ENCODE measurements at regions not wholly inside any gene's neighbourhood (a gene's known extent, or its start where the extent isn't known, plus 50 kb on each side); places are given as distances from the start of the nearest gene placed in this dataset.

- in situ Hi-C loops (cut with MboI; ENCODE audit: low pct_unique_long_range_greater_than_20kb in 2 of 9, low sequenced_read_pairs in 9 of 9, unreplicated experiment in 9 of 9) = loop anchor here in 1 of 9 experiments (25.0 kb wide), 1 partner anchor 188 kb away; no protein-coding TSS in a partner anchor
- no peak for ATAC-seq (replicated peaks in 6 of 8)
- H3K4me1 ChIP-seq (replicated peaks in 1 of 2) = no peaks in the 10 kb centered on the region
- H3K27ac ChIP-seq = no peak overlapping the region
- no peak overlapping the region for H3K4me3 ChIP-seq
- 77 to 100% (median 88%) methylated on average over 1 to 5 of the region's 5 CpGs; no CpG with 5 or more reads in 3 of the 10 experiments for WGBS, 10 experiments
Measured at GRCh38 chr2:207274530-207275189, 108.9 kb upstream of the KLF7 start.

GRCh38 chr2:207275779-207276178 is 110.0 kb upstream of the KLF7 start:
- WGBS, 10 experiments = 82 to 95% (median 89%) methylated on average over 1 to 2 of the region's 2 CpGs; no CpG with 5 or more reads in 3 of the 10 experiments
- H3K4me1 ChIP-seq (replicated peaks in 1 of 2) = no peaks in the 10 kb centered on the region
- H3K27ac ChIP-seq = no peak overlapping the region
- H3K4me3 ChIP-seq = no peak overlapping the region
- in situ Hi-C loops (cut with MboI; ENCODE audit: low pct_unique_long_range_greater_than_20kb in 2 of 9, low sequenced_read_pairs in 9 of 9, unreplicated experiment in 9 of 9) = no loop called here
- no peak for ATAC-seq (replicated peaks in 6 of 8)

GRCh38 chr2:207276248-207276647 is 110.5 kb upstream of the KLF7 start:
- ATAC-seq (replicated peaks in 6 of 8) = no peak
- in situ Hi-C loops (cut with MboI; ENCODE audit: low pct_unique_long_range_greater_than_20kb in 2 of 9, low sequenced_read_pairs in 9 of 9, unreplicated experiment in 9 of 9) = no loop called here
- Histone ChIP-seq H3K4me3 (no peak overlapping the region), H3K27ac (no peak overlapping the region), H3K4me1 (replicated peaks in 1 of 2) (no peaks in the 10 kb centered on the region)

GRCh38 chr2:207276858-207277257 is 111.1 kb upstream of the KLF7 start:
- no peak for ATAC-seq (replicated peaks in 6 of 8)
- Histone ChIP-seq H3K4me3 (no peak overlapping the region), H3K4me1 (replicated peaks in 1 of 2) (no peaks in the 10 kb centered on the region), H3K27ac (no peak overlapping the region)
- in situ Hi-C loops (cut with MboI; ENCODE audit: low pct_unique_long_range_greater_than_20kb in 2 of 9, low sequenced_read_pairs in 9 of 9, unreplicated experiment in 9 of 9) = no loop called here
- 70 to 100% (median 88%) methylated on average over 1 to 3 of the region's 3 CpGs; no CpG with 5 or more reads in 3 of the 10 experiments for WGBS, 10 experiments

- no peak for ATAC-seq (replicated peaks in 6 of 8)
- in situ Hi-C loops (cut with MboI; ENCODE audit: low pct_unique_long_range_greater_than_20kb in 2 of 9, low sequenced_read_pairs in 9 of 9, unreplicated experiment in 9 of 9) = no loop called here
- Histone ChIP-seq H3K4me1 (replicated peaks in 1 of 2) (peaks cover 6 to 12% of the 10 kb centered on the region in 2 donors), H3K27ac (no peak overlapping the region), H3K4me3 (no peak overlapping the region)
- 83 to 100% (median 93%) methylated on average over 1 to 2 of the region's 2 CpGs; no CpG with 5 or more reads in 4 of the 10 experiments for WGBS, 10 experiments
Measured at GRCh38 chr2:207279520-207279919, 113.8 kb upstream of the KLF7 start.

- in situ Hi-C loops (cut with MboI; ENCODE audit: low pct_unique_long_range_greater_than_20kb in 2 of 9, low sequenced_read_pairs in 9 of 9, unreplicated experiment in 9 of 9) = no loop called here
- WGBS, 10 experiments = 25 to 96% (median 82%) methylated on average over 2 to 6 of the region's 6 CpGs
- no peak overlapping the region for H3K4me3 ChIP-seq
- H3K27ac ChIP-seq = no peak overlapping the region
- ATAC-seq (replicated peaks in 6 of 8) = no peak
- peaks cover 16 to 26% of the 10 kb centered on the region in 2 donors for H3K4me1 ChIP-seq (replicated peaks in 1 of 2)
Measured at GRCh38 chr2:207281436-207281835, 115.7 kb upstream of the KLF7 start.

- Histone ChIP-seq H3K4me3 (no peak overlapping the region), H3K4me1 (replicated peaks in 1 of 2) (peaks cover 16 to 26% of the 10 kb centered on the region in 2 donors), H3K27ac (no peak overlapping the region)
- ATAC-seq (replicated peaks in 6 of 8) = peak in 3 of 8 experiments; percentile 30 to 81 (median 76)
- in situ Hi-C loops (cut with MboI; ENCODE audit: low pct_unique_long_range_greater_than_20kb in 2 of 9, low sequenced_read_pairs in 9 of 9, unreplicated experiment in 9 of 9) = no loop called here
Measured at GRCh38 chr2:207282916-207283315, 117.2 kb upstream of the KLF7 start.

GRCh38 chr2:207283356-207283755 is 117.6 kb upstream of the KLF7 start:
- H3K4me1 ChIP-seq (replicated peaks in 1 of 2) = peaks cover 16 to 26% of the 10 kb centered on the region in 2 donors
- in situ Hi-C loops (cut with MboI; ENCODE audit: low pct_unique_long_range_greater_than_20kb in 2 of 9, low sequenced_read_pairs in 9 of 9, unreplicated experiment in 9 of 9) = no loop called here
- no peak overlapping the region for H3K4me3 ChIP-seq
- no peak overlapping the region for H3K27ac ChIP-seq
- ATAC-seq (replicated peaks in 6 of 8) = peak in 6 of 8 experiments; percentile 29 to 71 (median 44)
- WGBS, 10 experiments = 40 to 100% (median 88%) methylated on average over 1 of the region's 1 CpG; no CpG with 5 or more reads in 5 of the 10 experiments

GRCh38 chr2:207284556-207285472 is 119.1 kb upstream of the KLF7 start:
- Histone ChIP-seq H3K4me1 (replicated peaks in 1 of 2) (peaks cover 16 to 26% of the 10 kb centered on the region in 2 donors), H3K27ac (peak overlapping the region in 1 of 2 donors; percentile 36), H3K4me3 (no peak overlapping the region)
- ATAC-seq (replicated peaks in 6 of 8) = peak in 3 of 8 experiments; percentile 3 to 27 (median 21)
- in situ Hi-C loops (cut with MboI; ENCODE audit: low pct_unique_long_range_greater_than_20kb in 2 of 9, low sequenced_read_pairs in 9 of 9, unreplicated experiment in 9 of 9) = no loop called here
- 0 to 100% (median 68%) methylated on average over 1 to 5 of the region's 5 CpGs for WGBS, 10 experiments

GRCh38 chr2:207285473-207285815 is 119.7 kb upstream of the KLF7 start:
- Histone ChIP-seq H3K4me3 (no peak overlapping the region), H3K27ac (no peak overlapping the region), H3K4me1 (replicated peaks in 1 of 2) (peaks cover 16 to 26% of the 10 kb centered on the region in 2 donors)
- ATAC-seq (replicated peaks in 6 of 8) = peak in 5 of 8 experiments; percentile 19 to 87 (median 71)
- WGBS, 10 experiments = 33 to 100% (median 61%) methylated on average over 1 to 3 of the region's 3 CpGs; no CpG with 5 or more reads in 1 of the 10 experiments
- in situ Hi-C loops (cut with MboI; ENCODE audit: low pct_unique_long_range_greater_than_20kb in 2 of 9, low sequenced_read_pairs in 9 of 9, unreplicated experiment in 9 of 9) = no loop called here

- Histone ChIP-seq H3K4me1 (replicated peaks in 1 of 2) (peaks cover 16 to 26% of the 10 kb centered on the region in 2 donors), H3K4me3 (no peak overlapping the region), H3K27ac (no peak overlapping the region)
- no peak for ATAC-seq (replicated peaks in 6 of 8)
- 14 to 100% (median 80%) methylated on average over 1 to 2 of the region's 2 CpGs; no CpG with 5 or more reads in 3 of the 10 experiments for WGBS, 10 experiments
- in situ Hi-C loops (cut with MboI; ENCODE audit: low pct_unique_long_range_greater_than_20kb in 2 of 9, low sequenced_read_pairs in 9 of 9, unreplicated experiment in 9 of 9) = no loop called here
Measured at GRCh38 chr2:207286106-207286505, 120.4 kb upstream of the KLF7 start.

- Histone ChIP-seq H3K4me3 (no peak overlapping the region), H3K27ac (no peak overlapping the region), H3K4me1 (replicated peaks in 1 of 2) (peaks cover 16 to 22% of the 10 kb centered on the region in 2 donors)
- in situ Hi-C loops (cut with MboI; ENCODE audit: low pct_unique_long_range_greater_than_20kb in 2 of 9, low sequenced_read_pairs in 9 of 9, unreplicated experiment in 9 of 9) = no loop called here
- ATAC-seq (replicated peaks in 6 of 8) = peak in 1 of 8 experiments; percentile 68
- WGBS, 10 experiments = 0 to 94% (median 54%) methylated on average over 1 to 4 of the region's 4 CpGs; no CpG with 5 or more reads in 2 of the 10 experiments
Measured at GRCh38 chr2:207288628-207289027, 122.9 kb upstream of the KLF7 start.

- 0 to 100% (median 60%) methylated on average over 1 to 2 of the region's 2 CpGs; no CpG with 5 or more reads in 1 of the 10 experiments for WGBS, 10 experiments
- in situ Hi-C loops (cut with MboI; ENCODE audit: low pct_unique_long_range_greater_than_20kb in 2 of 9, low sequenced_read_pairs in 9 of 9, unreplicated experiment in 9 of 9) = no loop called here
- Histone ChIP-seq H3K4me1 (replicated peaks in 1 of 2) (peaks cover 12 to 14% of the 10 kb centered on the region in 2 donors), H3K27ac (no peak overlapping the region), H3K4me3 (no peak overlapping the region)
- ATAC-seq (replicated peaks in 6 of 8) = peak in 2 of 8 experiments; percentile 31 to 36
Measured at GRCh38 chr2:207289295-207290018, 123.7 kb upstream of the KLF7 start.
